H1 (cell line): ENCODE measurements at regions not wholly inside any gene's neighbourhood (a gene's known extent, or its start where the extent isn't known, plus 50 kb on each side); places are given as distances from the start of the nearest gene placed in this dataset.
A peak's percentile ranks its signal among the peaks of the same experiment; 100 is the strongest.

Source experiments
- BRCA1 ChIP-seq: IDR thresholded peaks from 2 replicates; pipeline ENCODE4 v1.6.1; 2012; ENCODE audit warnings: low read depth, low read length, improper control_type of control experiment
- CEBPB ChIP-seq: IDR thresholded peaks from 2 replicates; pipeline ENCODE4 v1.6.1; 2012; ENCODE audit warnings: low read depth, low read length
- NANOG ChIP-seq: IDR thresholded peaks from 2 replicates; pipeline ENCODE4 v1.6.1; 2011; ENCODE audit warnings: low read length, low read depth, mild to moderate bottlenecking, inconsistent platforms; ENCODE audit not compliant: insufficient read depth, poor library complexity, severe bottlenecking
- PHF8 ChIP-seq: fragments of 200-600 bp; sonication (generic); conservative IDR thresholded peaks from 2 replicates; pipeline ENCODE4 v1.7.1; 2012; ENCODE audit warnings: low read depth, mild to moderate bottlenecking, inconsistent platforms, low read length, moderate library complexity
- RFX5 ChIP-seq: IDR thresholded peaks from 2 replicates; pipeline ENCODE4 v1.6.1; 2011; ENCODE audit warnings: low read depth, low read length, improper control_type of control experiment, borderline replicate concordance
- RNF2 ChIP-seq: fragments of 200-900, 300-1000 bp; sonication (generic); IDR thresholded peaks from 2 replicates; pipeline ENCODE4 v1.7.1; 2016; ENCODE audit warnings: borderline replicate concordance, low read depth, mild to moderate bottlenecking, antibody characterized with exemption, low read length; ENCODE audit not compliant: poor library complexity, severe bottlenecking; ENCODE audit errors: missing control alignments
- SIRT6 ChIP-seq: IDR thresholded peaks from one replicate; pipeline ENCODE4 v1.7.1; 2012; ENCODE audit warnings: low read length, inconsistent platforms
- SIX5 ChIP-seq: IDR thresholded peaks from 2 replicates; pipeline ENCODE4 v1.6.1; 2011; ENCODE audit warnings: mild to moderate bottlenecking, low read depth, low read length
- SP1 ChIP-seq: IDR thresholded peaks from 2 replicates; pipeline ENCODE4 v1.6.1; 2011; ENCODE audit warnings: low read depth, low read length
- SP2 ChIP-seq: IDR thresholded peaks from 2 replicates; pipeline ENCODE4 v1.6.1; 2012; ENCODE audit warnings: mild to moderate bottlenecking, low read length, inconsistent platforms
- SP4 ChIP-seq: IDR thresholded peaks from 2 replicates; pipeline ENCODE4 v1.6.1; 2012; ENCODE audit warnings: low read length, inconsistent platforms
- TCF12 ChIP-seq: IDR thresholded peaks from 2 replicates; pipeline ENCODE4 v1.6.1; 2011; ENCODE audit warnings: low read depth, mild to moderate bottlenecking, low read length
- TF ChIP-seq, protein P1 (sequence below): IDR thresholded peaks from 2 replicates; pipeline ENCODE4 v1.6.1; 2011; ENCODE audit warnings: low read depth, mild to moderate bottlenecking, low read length; ENCODE audit not compliant: insufficient read depth

DNA sequence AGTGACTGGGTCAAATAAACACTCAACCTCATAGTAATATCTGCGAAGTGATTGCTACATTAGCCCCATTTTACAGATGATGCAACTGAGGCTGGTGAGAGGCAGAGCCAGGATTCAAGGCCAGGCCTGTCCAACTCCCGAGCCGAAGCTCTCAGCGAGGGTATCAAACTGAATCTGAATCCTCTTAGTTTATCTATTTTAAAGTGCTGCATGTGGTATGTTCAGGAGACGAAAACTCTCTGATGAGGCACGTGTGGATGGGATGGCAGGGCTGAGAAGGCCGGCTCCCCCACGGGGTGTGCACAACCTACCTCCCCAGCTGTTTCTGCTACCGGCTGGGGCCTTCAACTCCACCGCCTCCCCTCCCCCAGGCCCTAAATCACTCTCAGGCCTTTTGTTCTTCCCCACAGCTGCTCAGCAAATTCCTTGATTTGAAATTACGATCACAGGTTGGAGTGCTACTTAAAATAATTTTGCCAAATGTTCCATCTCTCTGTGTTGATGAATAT is 171.8 kb downstream of the TOMM20 start (continued):
- TF ChIP-seq SIX5 (no peak), RFX5 (no peak), SIRT6 (no peak), BRCA1 (no peak), PHF8 (no peak), TCF12 (peak; percentile 37; the same call in 1 of the 2 replicates), CEBPB (no peak), SP2 (no peak), SP4 (no peak), RNF2 (no peak), SP1 (no peak), NANOG (no peak)
- TF ChIP-seq, protein P1, sequence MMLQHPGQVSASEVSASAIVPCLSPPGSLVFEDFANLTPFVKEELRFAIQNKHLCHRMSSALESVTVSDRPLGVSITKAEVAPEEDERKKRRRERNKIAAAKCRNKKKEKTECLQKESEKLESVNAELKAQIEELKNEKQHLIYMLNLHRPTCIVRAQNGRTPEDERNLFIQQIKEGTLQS: no peak
